AG09309 (cell line): ENCODE measurements at regions not wholly inside any gene's neighbourhood (a gene's known extent, or its start where the extent isn't known, plus 50 kb on each side); places are given as distances from the start of the nearest gene placed in this dataset.

Source experiments
- DNase-seq: peaks from one replicate; pipeline ENCODE4 v3.0.0-alpha.2; 2010; ENCODE audit warnings: low read depth
- H3K4me3 ChIP-seq: 2 replicates; pipeline ENCODE4 v1.5.1; 2011; ENCODE audit warnings: mild to moderate bottlenecking, low read depth, low read length, moderate library complexity; ENCODE audit not compliant: control insufficient read depth
- TF ChIP-seq, protein P1 (sequence below): IDR thresholded peaks from 2 replicates; pipeline ENCODE4 v1.5.1; 2011; ENCODE audit warnings: mild to moderate bottlenecking, low read depth, low read length, inconsistent platforms; ENCODE audit not compliant: insufficient read depth, control insufficient read depth; ENCODE audit errors: missing control alignments

- H3K4me3 ChIP-seq, result no peak overlapping the region
- DNase-seq, result peak; percentile 46
- TF ChIP-seq, protein P1, sequence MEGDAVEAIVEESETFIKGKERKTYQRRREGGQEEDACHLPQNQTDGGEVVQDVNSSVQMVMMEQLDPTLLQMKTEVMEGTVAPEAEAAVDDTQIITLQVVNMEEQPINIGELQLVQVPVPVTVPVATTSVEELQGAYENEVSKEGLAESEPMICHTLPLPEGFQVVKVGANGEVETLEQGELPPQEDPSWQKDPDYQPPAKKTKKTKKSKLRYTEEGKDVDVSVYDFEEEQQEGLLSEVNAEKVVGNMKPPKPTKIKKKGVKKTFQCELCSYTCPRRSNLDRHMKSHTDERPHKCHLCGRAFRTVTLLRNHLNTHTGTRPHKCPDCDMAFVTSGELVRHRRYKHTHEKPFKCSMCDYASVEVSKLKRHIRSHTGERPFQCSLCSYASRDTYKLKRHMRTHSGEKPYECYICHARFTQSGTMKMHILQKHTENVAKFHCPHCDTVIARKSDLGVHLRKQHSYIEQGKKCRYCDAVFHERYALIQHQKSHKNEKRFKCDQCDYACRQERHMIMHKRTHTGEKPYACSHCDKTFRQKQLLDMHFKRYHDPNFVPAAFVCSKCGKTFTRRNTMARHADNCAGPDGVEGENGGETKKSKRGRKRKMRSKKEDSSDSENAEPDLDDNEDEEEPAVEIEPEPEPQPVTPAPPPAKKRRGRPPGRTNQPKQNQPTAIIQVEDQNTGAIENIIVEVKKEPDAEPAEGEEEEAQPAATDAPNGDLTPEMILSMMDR, result no peak
Observed at GRCh38 chr2:234286118-234286598, 210.7 kb downstream of the ARL4C start.

DNA sequence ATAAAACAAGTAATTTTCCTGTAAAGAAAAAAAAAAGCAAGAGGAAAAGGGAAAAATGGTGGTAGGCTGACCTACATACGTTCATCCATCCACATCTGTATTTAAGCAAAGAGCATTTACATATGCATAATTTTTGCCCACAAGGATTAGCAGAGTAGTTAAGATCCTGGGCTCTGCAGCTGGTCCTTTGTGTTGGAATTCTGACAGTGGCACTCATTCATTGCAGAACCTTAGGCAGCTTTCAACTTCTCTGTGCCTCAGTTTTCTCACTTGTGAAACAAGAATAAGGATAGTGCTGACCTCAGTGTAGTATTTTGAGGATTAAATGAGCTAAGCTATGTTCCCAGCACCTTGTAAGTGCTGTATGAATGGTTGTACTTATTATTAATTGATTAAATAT lies 211.3 kb downstream of the ARL4C start:
- DNase-seq, result no peak
- TF ChIP-seq, protein P1, result no peak
- no peak overlapping the region for H3K4me3 ChIP-seq

DNA sequence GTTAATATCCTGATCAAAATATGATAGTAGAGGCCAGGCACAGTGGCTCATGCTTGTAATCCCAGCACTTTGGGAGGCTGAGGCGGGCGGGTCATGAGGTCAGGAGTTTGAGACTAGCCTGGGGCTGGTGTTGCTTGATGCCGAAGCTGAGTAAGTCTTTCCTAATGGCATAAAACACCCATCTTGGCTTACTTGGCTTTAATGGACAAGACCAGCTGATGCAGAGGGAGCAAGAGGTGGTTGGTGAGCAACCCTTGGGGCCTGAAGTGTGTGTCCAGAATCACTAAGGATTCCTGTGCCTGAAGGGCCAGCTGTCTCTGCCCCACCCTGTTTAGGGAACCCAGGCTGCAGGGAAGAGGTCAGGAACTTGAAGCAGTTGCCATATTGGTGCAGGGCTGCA lies 217.2 kb downstream of the ARL4C start:
- TF ChIP-seq, protein P1, result no peak
- DNase-seq, result no peak
- no peak overlapping the region for H3K4me3 ChIP-seq

DNA sequence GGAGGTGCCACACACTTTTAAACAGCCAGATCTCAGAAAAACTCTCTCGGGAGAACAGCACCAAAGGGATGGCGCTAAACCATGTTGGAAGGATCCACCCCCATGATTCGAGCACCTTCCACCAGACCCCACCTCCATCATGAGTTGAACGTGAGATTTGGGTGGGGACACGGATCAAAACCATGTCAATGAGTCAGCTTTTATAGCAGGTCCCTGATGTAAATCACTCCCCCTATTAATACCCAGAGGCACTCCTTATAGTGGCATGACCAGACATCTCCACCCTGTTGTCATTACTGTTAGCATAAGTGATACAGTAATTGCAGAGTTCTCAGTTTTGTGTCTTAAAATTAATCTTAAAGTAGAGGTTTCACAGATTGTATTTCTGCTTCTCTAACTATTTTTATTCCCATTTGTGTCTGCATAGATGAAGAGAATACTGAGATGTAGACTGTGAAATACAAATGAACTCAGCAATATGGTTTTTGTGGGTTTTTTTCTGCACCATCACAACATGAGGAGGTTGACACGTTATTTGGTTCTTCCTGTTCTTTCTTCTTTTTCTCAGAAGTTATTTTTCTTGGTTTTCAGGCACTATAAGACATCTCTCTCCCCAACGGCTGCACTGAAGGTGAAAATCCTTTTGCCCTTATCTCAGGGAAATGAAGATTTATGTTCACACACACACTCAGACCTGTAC lies 218.2 kb downstream of the ARL4C start:
- TF ChIP-seq, protein P1, result no peak
- no peak for DNase-seq
- H3K4me3 ChIP-seq, result no peak overlapping the region

- no peak overlapping the region for H3K4me3 ChIP-seq
- TF ChIP-seq, protein P1, result no peak
- DNase-seq, result no peak
Observed at GRCh38 chr2:234275515-234275914, 221.4 kb downstream of the ARL4C start.

GRCh38 chr2:234273887-234274584 lies 222.8 kb downstream of the ARL4C start:
- no peak overlapping the region for H3K4me3 ChIP-seq
- DNase-seq, result no peak
- TF ChIP-seq, protein P1, result no peak
